GM12874 (cell line): ENCODE measurements at regions not wholly inside any gene's neighbourhood (a gene's known extent, or its start where the extent isn't known, plus 50 kb on each side); places are given as distances from the start of the nearest gene placed in this dataset.
A peak's percentile ranks its signal among the peaks of the same experiment; 100 is the strongest.

Experiments used
- TF ChIP-seq, protein P1 (sequence below): IDR thresholded peaks from 2 replicates; pipeline ENCODE4 v1.5.1; 2011; ENCODE audit warnings: low read depth, mild to moderate bottlenecking, control low read depth, low read length, moderate library complexity; ENCODE audit not compliant: insufficient read depth

DNA sequence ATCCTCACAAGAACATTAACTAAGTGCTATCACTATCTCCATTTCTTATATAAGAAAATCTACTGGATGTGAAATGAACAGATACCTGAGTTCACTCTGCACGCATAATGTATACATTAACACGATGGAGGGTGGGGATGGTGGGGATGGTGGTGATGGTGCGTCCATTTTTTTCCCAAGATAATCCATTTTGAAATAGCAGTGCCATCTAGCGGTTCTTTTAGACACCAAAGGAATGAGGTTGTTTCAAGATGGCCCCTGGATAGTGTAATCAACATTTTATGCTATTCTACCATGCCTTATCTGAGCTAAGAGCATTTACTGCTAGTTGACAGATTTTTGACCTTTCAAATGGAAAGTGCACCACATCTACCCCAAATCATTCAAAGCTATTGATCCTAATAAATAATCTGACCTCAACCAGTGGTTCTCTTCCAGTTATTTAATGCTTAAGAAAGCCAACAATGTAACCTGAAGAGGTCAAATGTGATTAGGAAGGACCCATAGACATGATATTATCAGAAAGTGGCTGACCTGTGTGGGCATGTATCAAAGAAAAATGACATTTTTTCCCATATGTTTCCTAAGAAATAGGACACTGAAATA is 714.7 kb upstream of the TENM4 start:
- TF ChIP-seq, protein P1, sequence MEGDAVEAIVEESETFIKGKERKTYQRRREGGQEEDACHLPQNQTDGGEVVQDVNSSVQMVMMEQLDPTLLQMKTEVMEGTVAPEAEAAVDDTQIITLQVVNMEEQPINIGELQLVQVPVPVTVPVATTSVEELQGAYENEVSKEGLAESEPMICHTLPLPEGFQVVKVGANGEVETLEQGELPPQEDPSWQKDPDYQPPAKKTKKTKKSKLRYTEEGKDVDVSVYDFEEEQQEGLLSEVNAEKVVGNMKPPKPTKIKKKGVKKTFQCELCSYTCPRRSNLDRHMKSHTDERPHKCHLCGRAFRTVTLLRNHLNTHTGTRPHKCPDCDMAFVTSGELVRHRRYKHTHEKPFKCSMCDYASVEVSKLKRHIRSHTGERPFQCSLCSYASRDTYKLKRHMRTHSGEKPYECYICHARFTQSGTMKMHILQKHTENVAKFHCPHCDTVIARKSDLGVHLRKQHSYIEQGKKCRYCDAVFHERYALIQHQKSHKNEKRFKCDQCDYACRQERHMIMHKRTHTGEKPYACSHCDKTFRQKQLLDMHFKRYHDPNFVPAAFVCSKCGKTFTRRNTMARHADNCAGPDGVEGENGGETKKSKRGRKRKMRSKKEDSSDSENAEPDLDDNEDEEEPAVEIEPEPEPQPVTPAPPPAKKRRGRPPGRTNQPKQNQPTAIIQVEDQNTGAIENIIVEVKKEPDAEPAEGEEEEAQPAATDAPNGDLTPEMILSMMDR, result peak; percentile 43; the same call in 1 of the 2 replicates

DNA sequence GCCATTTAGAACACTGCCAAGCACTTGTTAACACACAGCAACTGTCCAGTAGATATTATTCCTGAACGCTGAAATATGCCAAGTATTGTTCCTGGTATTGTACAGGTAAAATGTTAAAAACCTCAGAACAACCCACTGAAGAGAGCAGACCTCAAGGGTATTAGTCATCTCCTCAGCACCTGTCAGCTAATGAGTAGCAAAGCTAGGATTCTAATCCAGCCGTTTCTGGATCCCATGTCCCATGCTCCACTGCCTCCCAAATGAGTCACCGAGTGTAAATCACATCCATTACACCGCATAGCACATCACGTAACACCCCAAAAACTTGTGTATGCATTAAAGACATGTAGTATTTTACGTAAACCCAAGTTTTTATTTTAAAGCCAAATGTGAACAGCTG is 705.4 kb upstream of the TENM4 start:
- TF ChIP-seq, protein P1, result no peak

DNA sequence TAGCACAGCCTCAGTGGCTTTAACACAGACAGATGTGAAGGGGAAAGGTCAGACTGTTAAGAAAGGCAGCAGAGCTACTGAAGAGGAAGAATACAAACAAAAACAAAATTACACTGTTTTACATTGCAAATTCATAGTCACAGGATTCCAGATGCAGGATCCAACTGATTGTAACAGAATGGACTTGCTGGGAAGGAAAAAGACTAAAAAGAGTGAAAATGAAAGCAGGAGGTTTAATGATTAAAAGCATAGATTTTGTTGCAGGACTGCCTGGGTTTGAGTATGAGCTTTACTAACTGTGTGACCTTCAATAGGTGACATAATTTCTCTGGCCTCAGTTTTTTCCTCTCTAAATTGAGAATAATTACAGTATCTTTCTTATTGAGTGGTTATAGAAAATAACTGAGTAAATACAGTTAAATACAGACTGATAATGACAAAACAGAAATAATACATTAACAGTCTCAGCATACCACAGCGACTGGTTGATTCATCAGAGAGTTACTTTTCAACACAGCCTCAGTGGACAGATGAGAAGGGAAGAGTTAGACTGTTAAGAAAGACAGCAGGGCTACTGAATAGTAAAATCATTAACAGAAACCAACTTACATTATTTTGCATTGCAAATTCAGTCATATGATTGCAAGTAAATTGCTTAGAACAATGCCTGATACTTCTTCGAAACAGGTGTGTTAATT is 704.2 kb upstream of the TENM4 start:
- TF ChIP-seq, protein P1, result no peak

DNA sequence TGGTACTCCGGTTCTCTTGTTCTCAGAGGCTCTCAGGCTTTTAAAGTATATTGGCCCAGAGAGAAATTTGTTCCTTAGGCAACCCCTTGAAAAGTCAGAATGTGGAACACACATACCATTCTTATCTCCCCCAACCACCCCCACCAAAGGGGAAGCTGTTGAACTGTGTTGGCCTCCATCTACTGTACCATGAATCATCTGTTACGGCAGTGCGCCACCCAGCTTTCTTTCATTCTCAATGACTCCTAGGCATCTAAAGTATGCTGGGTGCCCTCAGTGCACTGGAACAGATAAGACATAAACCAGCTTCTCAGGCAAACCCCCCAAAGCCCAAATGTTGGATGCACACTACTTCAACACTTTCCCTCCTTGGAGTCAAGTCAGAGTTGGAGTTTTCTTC is 696.2 kb upstream of the TENM4 start:
- TF ChIP-seq, protein P1, result no peak

DNA sequence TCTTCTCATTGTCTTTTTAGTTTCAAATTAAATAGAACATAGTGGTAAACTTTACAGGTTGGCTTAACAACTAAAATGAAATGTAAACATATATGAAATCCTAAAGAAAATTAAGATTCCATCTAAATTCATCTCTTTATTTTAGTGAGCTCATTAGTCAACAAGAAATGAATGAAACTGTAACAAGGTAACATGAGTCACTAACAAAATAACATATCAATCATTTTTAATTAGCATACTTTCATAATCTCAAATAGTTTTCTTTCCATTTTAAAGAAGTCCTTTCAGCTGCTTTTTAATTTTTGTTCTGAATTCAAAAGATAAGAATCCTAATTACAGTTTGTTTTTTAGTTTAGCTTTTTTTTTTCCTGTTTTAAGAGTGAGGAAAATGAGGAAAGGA is 688.6 kb upstream of the TENM4 start:
- TF ChIP-seq, protein P1, result no peak

DNA sequence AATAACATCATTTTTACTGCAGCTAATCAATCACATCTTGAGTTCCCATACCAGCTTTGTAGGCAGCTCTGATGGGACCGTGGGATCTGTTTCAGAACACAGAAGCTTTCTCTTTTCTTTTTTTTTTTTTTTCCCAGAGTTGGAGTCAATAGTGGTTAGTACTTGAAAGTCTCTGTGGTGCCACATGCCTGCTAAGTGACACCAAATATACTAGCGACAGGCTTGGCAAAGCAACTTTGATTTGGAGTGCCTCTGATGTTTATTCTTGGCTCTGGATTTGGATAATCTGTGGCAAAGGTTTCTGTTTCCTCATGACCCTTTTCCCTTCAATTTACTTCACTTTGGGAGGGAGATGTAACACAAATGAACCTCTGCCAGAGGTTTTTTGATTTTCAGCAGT is 681.4 kb upstream of the TENM4 start:
- TF ChIP-seq, protein P1, result no peak

DNA sequence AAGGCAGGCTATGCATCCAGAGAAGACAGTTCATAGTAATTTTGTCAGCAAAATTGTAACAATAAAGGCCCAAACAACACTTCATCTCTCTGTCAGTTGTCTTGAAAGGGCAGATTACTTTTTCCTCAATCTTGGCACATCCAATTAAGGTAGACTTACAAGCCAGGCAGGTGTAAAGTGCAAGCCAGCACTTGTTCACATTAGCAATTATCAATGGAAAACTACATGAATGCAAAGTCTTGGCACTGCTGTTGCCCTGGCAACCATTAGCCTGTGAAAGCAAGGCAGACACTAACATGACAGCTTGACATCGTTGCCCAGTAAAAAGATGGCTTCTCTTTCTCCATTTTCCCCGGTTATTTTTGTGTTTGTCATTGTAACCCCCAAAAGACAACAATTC is 677.2 kb upstream of the TENM4 start:
- TF ChIP-seq, protein P1, result no peak
